ENCODE measurements at regions not wholly inside any gene's neighbourhood (a gene's known extent, or its start where the extent isn't known, plus 50 kb on each side); places are given as distances from the start of the nearest gene placed in this dataset.
A peak's percentile ranks its signal among the peaks of the same experiment; 100 is the strongest.

GRCh38 chr2:164178835-164179465, 442.3 kb downstream of the GRB14 start:
- Histone ChIP-seq H3K79me1 (ENCODE audit: low read depth in 1 of 2, low read length in 2 of 2) (no peaks in the 10 kb centered on the region), H3K9me1 (ENCODE audit: insufficient read depth, low read length) (no peaks in the 10 kb centered on the region), H2BK20ac (ENCODE audit: low read depth, low read length) (no peak overlapping the region), H3K56ac (ENCODE audit: extremely low read depth, insufficient read depth, low read length) (no peak overlapping the region), H3K23ac (ENCODE audit: low read depth, low read length) (no peak overlapping the region), H2AK5ac (ENCODE audit: low read depth, low read length) (no peak overlapping the region), H3K4me3 (ENCODE audit: insufficient read depth, low read depth, low read length) (no peak overlapping the region), H2AK9ac (replicated peaks; ENCODE audit: low read depth, low read length, poor library complexity) (no peak overlapping the region), H2BK15ac (ENCODE audit: low read depth, low read length) (no peak overlapping the region), H3K4ac (ENCODE audit: low read depth, low read length) (no peak overlapping the region), H2BK120ac (ENCODE audit: low read depth, low read length) (no peak overlapping the region), H3K27me3 (ENCODE audit: control insufficient read depth, insufficient read depth, low read length) (no peaks in the 10 kb centered on the region), H3K4me2 (ENCODE audit: low read depth, low read length) (no peak overlapping the region; the same call in 1 of the 2 replicates), H3K27ac (ENCODE audit: insufficient read depth, low read length) (no peak overlapping the region), H3K9me3 (ENCODE audit: control insufficient read depth, insufficient read depth, low read length) (peaks cover 4% of the 10 kb centered on the region), H3K4me1 (ENCODE audit: control insufficient read depth, insufficient read depth, low read length) (no peaks in the 10 kb centered on the region), H3K18ac (ENCODE audit: low read depth, low read length) (no peak overlapping the region), H3K14ac (replicated peaks; ENCODE audit: low read depth, low read length) (no peak overlapping the region), H4K5ac (ENCODE audit: low read depth, low read length) (no peak overlapping the region), H3K36me3 (ENCODE audit: control insufficient read depth, insufficient read depth, low read length) (no peaks in the 10 kb centered on the region), H4K20me1 (ENCODE audit: insufficient read depth, low read length) (no peaks in the 10 kb centered on the region), H4K91ac (ENCODE audit: insufficient read depth, low read depth, low read length) (no peak overlapping the region), H2BK5ac (ENCODE audit: low read depth, low read length, poor library complexity, severe bottlenecking) (no peak overlapping the region), H3K9ac (ENCODE audit: low read depth, low read length) (no peak overlapping the region), H4K8ac (ENCODE audit: low read depth in 2 of 2, low read length in 2 of 2) (no peak overlapping the region), H2AFZ (replicated peaks; ENCODE audit: low read length, poor library complexity) (no peak overlapping the region)
- DNase-seq (peak; percentile 24), ATAC-seq (ENCODE audit: low read depth) (no peak)
- BruUV-seq (replicated peaks) = no TSS peak
- ChIA-PET CTCF (no interaction called here), POLR2A (ENCODE audit: unreplicated experiment) (no interaction called here)
- dilution Hi-C loops (cut with HindIII; ENCODE audit: low sequenced_read_pairs, unreplicated experiment) (no loop called here), in situ Hi-C loops (cut with MboI; ENCODE audit: low sequenced_read_pairs) (no loop called here), intact Hi-C loops (cut with micrococcal nuclease) (no loop called here)
- TF ChIP-seq POLR2A (IDR thresholded peaks at IDR 0.05; ENCODE audit: low read depth, low read length) = no peak
- no peak for TF ChIP-seq NFE2L2 (IDR thresholded peaks at IDR 0.05; ENCODE audit: low read depth, low read length)
- TF ChIP-seq FOS (IDR thresholded peaks at IDR 0.05; ENCODE audit: low read depth, low read length) = no peak
- TF ChIP-seq, protein P1, sequence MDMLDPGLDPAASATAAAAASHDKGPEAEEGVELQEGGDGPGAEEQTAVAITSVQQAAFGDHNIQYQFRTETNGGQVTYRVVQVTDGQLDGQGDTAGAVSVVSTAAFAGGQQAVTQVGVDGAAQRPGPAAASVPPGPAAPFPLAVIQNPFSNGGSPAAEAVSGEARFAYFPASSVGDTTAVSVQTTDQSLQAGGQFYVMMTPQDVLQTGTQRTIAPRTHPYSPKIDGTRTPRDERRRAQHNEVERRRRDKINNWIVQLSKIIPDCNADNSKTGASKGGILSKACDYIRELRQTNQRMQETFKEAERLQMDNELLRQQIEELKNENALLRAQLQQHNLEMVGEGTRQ (IDR thresholded peaks at IDR 0.05; ENCODE audit: low read depth, low read length) = no peak
- TF ChIP-seq ELK1 (IDR thresholded peaks at IDR 0.05; ENCODE audit: borderline replicate concordance, low read depth, low read length) = no peak
- no peak for TF ChIP-seq SMC3 (IDR thresholded peaks at IDR 0.05; ENCODE audit: low read depth, low read length)
- TF ChIP-seq MAFK (IDR thresholded peaks at IDR 0.05; ENCODE audit: low read depth, low read length) = no peak
- TF ChIP-seq CEBPB (IDR thresholded peaks at IDR 0.05; ENCODE audit: low read depth, low read length) = no peak
- no peak for TF ChIP-seq MXI1 (IDR thresholded peaks at IDR 0.05; ENCODE audit: borderline replicate concordance, low read depth, low read length)
- no peak for TF ChIP-seq MAZ (IDR thresholded peaks at IDR 0.05; ENCODE audit: borderline replicate concordance, low read depth, low read length)
- no peak for TF ChIP-seq RCOR1 (IDR thresholded peaks at IDR 0.05; ENCODE audit: insufficient replicate concordance, low read length)
- no peak for TF ChIP-seq RFX5 (IDR thresholded peaks at IDR 0.05; ENCODE audit: low read depth, low read length)
- TF ChIP-seq BHLHE40 (IDR thresholded peaks at IDR 0.05; ENCODE audit: low read depth, low read length) = no peak
- no peak for TF ChIP-seq RAD21 (IDR thresholded peaks at IDR 0.05; ENCODE audit: low read length)
- WGBS, 2 experiments (ENCODE audit: extremely low coverage in 2 of 2, insufficient read length in 1 of 2) = 40% methylated on average over 1 of the region's 3 CpGs; no CpG with 5 or more reads in 1 of the 2 experiments

All from IMR-90 (cell line).